ENCODE measurements at regions not wholly inside any gene's neighbourhood (a gene's known extent, or its start where the extent isn't known, plus 50 kb on each side); places are given as distances from the start of the nearest gene placed in this dataset.

DNA sequence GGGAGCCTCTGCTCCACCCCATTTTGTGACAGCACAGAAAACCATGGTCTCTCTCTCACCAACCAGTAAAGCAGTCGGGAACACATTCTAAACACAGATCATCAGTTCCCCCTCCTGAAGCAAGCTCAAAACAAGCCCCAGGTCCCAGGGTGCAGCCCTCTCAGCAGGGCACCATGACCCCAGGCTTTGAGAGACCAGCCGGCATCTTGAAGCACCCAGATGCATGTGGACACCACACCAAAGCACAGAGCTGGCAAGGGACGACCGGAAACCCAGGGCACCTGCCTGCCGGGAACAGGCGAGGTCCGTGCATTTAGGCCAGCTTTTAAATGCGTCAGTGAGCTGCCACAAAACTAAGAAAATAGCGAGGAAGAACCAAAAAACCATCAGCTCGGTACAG, 103.2 kb upstream of the IQSEC1 start:
- TF ChIP-seq POLR2AphosphoS5 (IDR thresholded peaks at IDR 0.05) = no peak
- no peak for TF ChIP-seq CTCF (IDR thresholded peaks at IDR 0.05 in 8 of 11, conservative IDR thresholded peaks at IDR 0.05 in 3 of 11)
- no peak for TF ChIP-seq POLR2A (IDR thresholded peaks at IDR 0.05)

All from spleen (tissue), 7 donors.